HG03175 (cell line): ENCODE measurements at regions not wholly inside any gene's neighbourhood (a gene's known extent, or its start where the extent isn't known, plus 50 kb on each side); places are given as distances from the start of the nearest gene placed in this dataset.

Experiments
- ATAC-seq: cut with Tn5 transposase; IDR thresholded peaks from one replicate; pipeline ENCODE4 v1.9.1; 2021; ENCODE audit warnings: mild to moderate bottlenecking, moderate library complexity; ENCODE audit not compliant: unreplicated experiment

DNA sequence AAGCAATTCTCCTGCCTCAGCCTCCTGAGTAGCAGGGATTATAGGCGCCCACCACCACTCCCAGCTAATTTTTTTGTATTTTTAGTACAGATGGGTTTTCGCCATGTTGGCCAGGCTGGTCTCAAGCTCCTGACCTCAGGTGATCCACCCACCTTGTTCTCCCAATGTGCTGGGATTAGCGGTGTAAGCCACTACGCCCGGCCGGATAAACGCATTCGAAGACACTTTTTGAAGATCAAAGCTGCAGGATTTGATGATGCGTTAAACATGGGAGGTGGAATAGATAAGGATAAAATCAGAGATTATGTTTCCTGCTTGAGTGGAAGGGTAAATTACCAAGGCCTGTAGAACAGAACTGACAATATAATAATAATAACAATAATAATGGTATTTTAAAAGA is 389.4 kb upstream of the POU3F1 start:
- no peak for ATAC-seq

DNA sequence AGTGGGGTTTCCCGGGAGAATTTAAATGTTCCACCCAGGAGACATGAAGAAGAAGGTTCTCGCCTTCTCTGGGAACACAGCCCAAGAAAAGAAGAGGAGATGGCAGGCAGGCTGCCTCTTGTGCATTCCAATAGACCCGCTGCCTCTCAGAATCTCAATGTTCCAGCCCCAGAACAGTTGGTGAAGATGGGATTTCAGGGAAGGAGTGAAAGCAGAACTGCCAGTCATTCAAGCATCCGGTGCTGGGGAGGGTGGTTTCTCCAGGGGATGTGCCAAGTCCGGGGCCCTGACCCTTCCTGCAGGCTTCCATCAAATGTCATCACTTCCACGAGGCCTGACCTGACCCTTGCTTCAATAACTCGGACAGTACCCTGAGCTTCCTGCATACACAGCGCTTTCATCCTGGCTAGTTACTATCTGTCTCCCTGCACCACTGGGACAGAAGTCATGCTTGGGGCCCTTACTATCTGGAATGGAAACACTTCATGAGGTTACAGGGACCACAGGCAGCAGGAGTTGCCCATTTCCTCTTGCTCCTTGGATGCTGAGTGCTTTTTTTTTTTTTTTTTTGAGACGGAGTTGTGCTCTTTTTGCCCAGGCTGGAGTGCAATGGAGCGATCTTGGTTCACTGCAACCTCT is 386.6 kb upstream of the POU3F1 start:
- no peak for ATAC-seq

- no peak for ATAC-seq
These were observed 385.2 kb upstream of the POU3F1 start for GRCh38 chr1:38431535-38432376.

- no peak for ATAC-seq
These were observed 384.4 kb upstream of the POU3F1 start for GRCh38 chr1:38430949-38431348.

DNA sequence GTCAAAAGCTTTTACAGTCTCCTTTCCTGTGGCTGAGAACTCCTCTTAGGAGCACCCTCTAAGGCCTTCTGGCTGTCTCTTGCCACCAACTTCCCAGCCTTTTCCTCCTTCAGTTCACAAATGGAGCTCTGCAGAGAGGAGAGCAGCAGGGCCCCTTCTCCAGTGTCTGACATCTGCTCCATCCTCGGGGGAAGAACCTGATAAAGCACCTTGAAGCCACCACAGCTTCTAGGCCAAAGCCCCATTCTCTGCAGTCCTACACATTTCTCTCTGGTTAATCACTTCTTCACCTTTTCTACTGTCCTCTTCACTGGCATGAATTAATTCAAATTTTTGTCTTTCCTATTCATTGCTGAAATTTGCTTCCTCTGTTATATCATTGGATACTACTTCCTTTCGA is 378.1 kb upstream of the POU3F1 start:
- no peak for ATAC-seq

- ATAC-seq, result no peak
These were observed 374.1 kb upstream of the POU3F1 start for GRCh38 chr1:38420666-38421065.

- ATAC-seq, result no peak
These were observed 371.8 kb upstream of the POU3F1 start for GRCh38 chr1:38418195-38419030.

GRCh38 chr1:38403667-38404066 is 357.1 kb upstream of the POU3F1 start:
- no peak for ATAC-seq

DNA sequence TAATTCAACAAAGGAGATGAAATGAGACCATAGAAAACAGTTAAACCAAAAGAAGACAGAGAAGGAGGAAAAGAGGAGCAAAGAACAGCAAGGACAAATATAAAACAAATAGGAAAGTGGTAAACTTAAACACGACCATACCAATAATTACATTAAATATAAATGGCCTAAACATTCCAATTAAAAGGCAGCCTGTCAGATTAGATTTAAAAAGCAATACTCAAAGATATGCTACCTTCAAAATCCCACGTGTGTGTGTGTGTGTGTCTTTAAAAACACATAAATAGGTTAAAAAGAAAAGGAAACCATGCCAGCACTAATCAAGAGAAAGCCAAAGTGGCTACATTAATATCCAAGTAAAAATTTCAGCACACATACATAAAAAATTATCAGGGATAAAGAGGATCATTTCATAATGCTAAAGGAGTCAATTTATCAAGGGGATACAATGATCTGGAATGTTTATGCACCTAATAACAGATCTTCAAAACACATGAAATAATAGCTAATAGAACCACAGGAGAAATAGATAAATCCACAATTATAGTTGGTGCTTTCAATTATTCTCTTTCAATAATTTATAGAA is 355.7 kb upstream of the POU3F1 start:
- no peak for ATAC-seq

DNA sequence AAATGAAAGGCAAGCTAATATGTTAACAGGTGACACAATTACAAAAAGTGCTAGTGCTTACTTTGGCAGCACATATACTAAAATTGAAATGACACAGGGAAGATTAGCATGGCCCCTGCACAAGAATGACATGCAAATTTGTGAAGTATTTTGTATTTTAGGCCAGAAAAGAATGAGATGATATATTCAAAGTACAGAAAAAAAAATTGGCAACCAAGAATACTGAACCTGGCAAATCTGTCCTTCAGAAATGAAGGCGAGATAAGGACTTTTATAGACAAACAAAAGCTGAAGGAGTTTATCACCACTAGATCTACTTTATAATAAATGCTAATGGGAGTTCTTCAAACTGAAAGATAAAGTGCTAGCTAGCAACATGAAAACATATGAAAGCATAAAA is 350.0 kb upstream of the POU3F1 start:
- ATAC-seq, result no peak

- no peak for ATAC-seq
These were observed 347.7 kb upstream of the POU3F1 start for GRCh38 chr1:38394303-38394702.

DNA sequence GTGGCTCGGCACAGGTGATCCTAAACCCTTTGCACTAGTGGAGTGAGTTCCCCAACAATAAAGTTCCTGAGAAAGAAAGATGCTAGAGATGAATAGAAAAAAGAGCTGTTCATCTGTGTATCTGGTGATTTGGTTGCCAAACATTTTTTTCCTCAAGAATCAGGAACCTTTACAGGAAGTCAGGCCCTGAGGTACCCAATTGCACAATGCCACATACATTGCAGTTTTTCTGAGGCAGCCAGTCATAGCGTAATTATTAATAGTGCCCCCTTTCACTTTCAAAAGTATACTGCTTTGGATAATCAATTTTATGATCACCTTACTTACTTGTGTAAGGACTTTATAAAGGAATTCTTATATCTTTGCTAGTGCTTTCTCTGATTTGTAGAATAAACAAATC is 346.3 kb upstream of the POU3F1 start:
- no peak for ATAC-seq

- no peak for ATAC-seq
These were observed 334.7 kb upstream of the POU3F1 start for GRCh38 chr1:38381256-38381655.

DNA sequence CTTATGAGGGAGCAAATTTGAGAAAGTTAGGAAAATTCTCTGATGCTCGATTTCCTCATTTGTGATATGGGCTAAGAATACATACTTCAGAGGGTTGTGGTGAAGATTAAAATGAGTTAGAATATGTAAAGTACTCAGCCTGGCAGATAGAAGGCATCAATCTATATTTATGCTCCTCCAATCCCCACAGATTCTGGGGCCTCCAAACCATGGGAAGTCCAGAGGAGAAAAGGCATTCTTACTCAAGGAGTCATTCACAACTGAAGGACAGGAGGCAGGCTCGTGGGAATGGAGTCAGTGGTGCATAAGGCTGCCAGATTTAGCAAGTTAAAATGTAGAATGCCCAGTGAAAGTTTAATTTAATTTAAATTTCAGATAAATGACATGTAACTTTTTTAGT is 330.0 kb upstream of the POU3F1 start:
- ATAC-seq, result no peak

- ATAC-seq, result no peak
These were observed 328.4 kb upstream of the POU3F1 start for GRCh38 chr1:38375035-38375434.

DNA sequence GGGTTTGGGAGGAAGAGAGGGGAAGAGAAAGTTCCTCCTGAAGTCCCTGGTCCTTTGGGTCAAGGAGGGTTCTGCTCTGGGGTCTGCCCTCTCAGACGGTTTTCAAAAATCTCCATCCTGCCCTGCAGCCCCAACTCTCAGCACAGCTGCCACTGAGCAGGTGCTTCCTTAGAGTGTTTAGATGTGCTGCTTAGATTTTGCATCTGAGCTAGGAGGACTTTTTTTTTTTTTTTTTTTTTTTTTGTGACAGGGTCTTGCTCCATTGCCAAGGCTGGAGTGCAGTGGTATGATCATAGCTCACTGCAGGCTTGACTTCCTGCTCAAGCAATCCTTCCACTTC is 324.9 kb upstream of the POU3F1 start:
- no peak for ATAC-seq

- no peak for ATAC-seq
These were observed 324.3 kb upstream of the POU3F1 start for GRCh38 chr1:38370716-38371504.

DNA sequence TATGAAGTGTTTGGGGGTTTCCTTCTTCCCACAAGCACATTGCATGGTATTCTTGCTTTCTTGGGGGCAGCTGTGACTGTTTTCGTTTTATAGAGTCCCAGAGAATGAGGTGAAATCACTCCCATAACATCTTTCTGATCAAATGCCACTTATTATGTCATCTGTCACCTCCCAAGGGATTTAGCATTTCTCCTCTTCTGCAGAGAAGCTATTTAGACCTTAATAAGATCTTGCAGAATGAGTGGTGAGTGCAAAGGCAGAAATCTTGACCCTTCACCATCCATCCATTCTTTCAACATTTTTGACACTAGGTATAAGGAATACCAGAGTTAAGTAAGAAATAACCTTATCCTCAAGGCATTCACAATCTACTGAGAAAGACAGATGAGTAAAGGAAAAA is 318.6 kb upstream of the POU3F1 start:
- ATAC-seq, result no peak

- no peak for ATAC-seq
These were observed 315.0 kb upstream of the POU3F1 start for GRCh38 chr1:38361566-38361965.

DNA sequence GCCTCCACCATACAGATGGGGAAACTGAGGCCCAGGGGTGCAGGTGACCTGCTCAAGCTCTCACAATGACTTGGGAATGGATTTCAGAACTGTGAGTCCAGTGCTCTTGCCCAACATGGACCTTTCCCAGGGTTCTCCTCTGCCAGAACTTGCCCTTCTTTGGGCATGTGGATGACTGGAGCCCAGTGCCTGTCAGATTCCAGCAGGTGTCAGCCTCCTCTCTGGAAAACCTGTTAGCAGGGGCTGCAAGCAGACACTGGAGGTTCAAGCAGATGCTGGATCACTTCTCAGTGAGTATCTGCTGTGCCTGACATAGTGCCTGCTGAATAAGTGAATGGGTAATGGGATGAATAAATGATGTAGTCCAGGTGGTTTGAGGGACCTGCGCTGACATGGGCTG is 314.2 kb upstream of the POU3F1 start:
- ATAC-seq, result no peak

DNA sequence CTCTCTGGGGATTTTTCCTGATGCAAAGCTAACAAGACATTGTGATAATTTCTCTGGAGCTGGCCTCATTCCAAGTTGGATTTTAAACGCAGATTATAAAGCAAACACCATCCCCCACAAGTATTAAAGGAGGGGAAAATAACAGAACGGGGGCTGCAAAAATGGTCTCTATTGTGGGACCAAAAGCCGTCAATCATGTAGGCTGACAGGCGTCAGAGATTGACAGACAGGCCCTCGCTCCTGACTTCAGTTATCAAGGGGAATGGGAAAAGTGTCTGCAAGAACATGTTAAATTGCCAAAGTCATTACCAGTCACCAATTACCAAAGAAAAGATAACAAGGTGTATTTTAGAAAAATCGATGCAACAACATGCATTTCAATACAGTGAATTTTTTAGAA is 307.4 kb upstream of the POU3F1 start:
- ATAC-seq, result no peak
